Ectodermal cell (in vitro differentiated cells): ENCODE measurements at regions not wholly inside any gene's neighbourhood (a gene's known extent, or its start where the extent isn't known, plus 50 kb on each side); places are given as distances from the start of the nearest gene placed in this dataset.

Experiments used
- H3K27ac ChIP-seq: 2 replicates; pipeline ENCODE4 v1.7.0; 2013; ENCODE audit warnings: mild to moderate bottlenecking, low read depth, low read length; ENCODE audit not compliant: insufficient read depth, poor library complexity, severe bottlenecking
- H3K27me3 ChIP-seq: 2 replicates; pipeline ENCODE4 v1.7.0; 2013; ENCODE audit warnings: mild to moderate bottlenecking, low read length; ENCODE audit not compliant: insufficient read depth, control insufficient read depth, poor library complexity, severe bottlenecking
- H3K36me3 ChIP-seq: one replicate; pipeline ENCODE4 v1.7.0; 2013; ENCODE audit warnings: low read length; ENCODE audit not compliant: control insufficient read depth, insufficient read depth
- H3K4me1 ChIP-seq: one replicate; pipeline ENCODE4 v1.7.0; 2013; ENCODE audit warnings: low read length; ENCODE audit not compliant: control insufficient read depth, insufficient read depth
- H3K4me3 ChIP-seq: 2 replicates; pipeline ENCODE4 v1.7.0; 2013; ENCODE audit warnings: low read depth, low read length, control low read depth; ENCODE audit not compliant: insufficient read depth
- H3K9me3 ChIP-seq: 2 replicates; pipeline ENCODE4 v1.7.0; 2013; ENCODE audit warnings: mild to moderate bottlenecking, low read length, moderate library complexity; ENCODE audit not compliant: control insufficient read depth
- WGBS, 2 experiments: methylation state at CpG; one replicate each; pipeline ENCODE4 v1.1.7; 2013; ENCODE audit warnings: missing lambda C conversion rate in 2 of 2; 5-methylcytosine and 5-hydroxymethylcytosine counted together

DNA sequence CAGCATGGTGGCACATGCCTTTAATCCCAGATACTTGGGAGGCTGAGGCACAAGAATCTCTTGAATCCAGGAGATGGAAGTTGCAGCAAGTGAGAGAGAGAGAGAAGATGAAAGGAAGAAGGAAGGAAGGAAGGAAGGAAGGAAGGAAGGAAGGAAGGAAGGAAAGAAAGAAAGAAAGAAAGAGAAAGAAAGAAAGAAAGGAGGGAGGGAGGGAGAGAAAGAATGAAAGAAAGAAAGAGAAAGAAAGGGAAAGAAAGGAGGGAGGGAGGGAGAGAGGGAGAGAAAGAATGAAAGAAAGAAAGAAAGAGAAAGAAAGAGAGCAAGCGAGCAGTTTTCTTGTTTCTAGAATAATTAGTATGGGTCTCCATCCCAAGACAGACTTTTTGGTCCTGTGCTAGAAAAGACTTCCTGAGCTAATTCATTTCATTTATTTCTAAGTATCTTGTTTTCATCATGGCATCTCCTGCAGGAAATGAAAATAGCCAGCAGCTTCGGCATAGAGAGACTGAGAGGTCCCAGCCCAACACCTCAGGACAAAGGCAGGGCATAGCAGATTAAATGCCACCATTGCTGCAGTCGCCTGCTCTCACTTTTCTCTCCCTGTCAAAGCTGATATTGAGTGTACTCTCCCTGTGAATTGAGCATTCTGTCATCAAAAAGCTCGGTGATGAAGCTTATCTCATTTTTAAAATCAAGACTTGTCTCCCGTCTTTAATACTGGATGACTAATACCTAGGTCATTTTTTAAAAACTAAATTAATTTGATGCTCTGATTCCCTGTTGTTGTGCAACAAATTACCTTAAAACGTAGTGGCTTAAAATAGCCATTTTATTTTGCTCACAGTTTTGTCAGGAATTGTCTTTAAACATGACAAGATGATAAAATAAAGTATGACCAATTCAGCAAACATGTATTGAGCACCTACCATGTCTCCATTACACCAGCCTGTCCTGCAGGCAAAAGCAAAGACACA lies 91.8 kb upstream of the ADRA1B start:
- 86 to 91% methylated on average over 5 to 6 of the region's 6 CpGs for WGBS, 2 experiments
- no peaks in the 10 kb centered on the region for H3K36me3 ChIP-seq
- H3K4me3 ChIP-seq: no peak overlapping the region
- H3K27ac ChIP-seq: no peak overlapping the region
- H3K27me3 ChIP-seq: no peaks in the 10 kb centered on the region
- no peaks in the 10 kb centered on the region for H3K9me3 ChIP-seq
- no peaks in the 10 kb centered on the region for H3K4me1 ChIP-seq

DNA sequence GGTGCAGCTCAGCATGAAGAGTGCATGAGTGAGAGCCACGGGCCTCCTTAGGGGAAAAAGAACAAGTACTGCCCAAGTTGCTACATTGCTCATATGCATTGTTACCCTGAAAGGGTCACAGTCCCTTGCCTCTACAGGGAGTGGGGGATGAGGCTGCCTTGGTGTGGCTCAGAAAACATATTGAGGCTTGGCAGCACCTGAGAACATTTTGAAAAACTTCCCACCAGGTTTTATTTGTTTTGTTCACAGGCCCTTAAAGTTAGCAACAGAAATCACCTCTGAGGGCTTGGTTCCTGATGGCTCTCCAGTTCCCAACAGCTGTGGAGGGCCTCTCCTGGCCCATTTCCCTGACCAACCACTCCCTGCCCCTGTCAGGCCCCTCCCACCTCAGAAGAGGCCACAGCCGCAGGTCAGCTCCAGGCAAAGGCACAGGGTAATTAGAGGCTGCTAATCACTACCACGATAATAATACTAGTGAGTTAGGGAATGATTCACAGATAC lies 90.7 kb upstream of the ADRA1B start:
- Histone ChIP-seq H3K4me1 (no peaks in the 10 kb centered on the region), H3K36me3 (no peaks in the 10 kb centered on the region), H3K4me3 (no peak overlapping the region), H3K27ac (no peak overlapping the region), H3K9me3 (no peaks in the 10 kb centered on the region), H3K27me3 (no peaks in the 10 kb centered on the region)
- WGBS, 2 experiments: 66 to 72% methylated on average over 2 to 3 of the region's 3 CpGs

DNA sequence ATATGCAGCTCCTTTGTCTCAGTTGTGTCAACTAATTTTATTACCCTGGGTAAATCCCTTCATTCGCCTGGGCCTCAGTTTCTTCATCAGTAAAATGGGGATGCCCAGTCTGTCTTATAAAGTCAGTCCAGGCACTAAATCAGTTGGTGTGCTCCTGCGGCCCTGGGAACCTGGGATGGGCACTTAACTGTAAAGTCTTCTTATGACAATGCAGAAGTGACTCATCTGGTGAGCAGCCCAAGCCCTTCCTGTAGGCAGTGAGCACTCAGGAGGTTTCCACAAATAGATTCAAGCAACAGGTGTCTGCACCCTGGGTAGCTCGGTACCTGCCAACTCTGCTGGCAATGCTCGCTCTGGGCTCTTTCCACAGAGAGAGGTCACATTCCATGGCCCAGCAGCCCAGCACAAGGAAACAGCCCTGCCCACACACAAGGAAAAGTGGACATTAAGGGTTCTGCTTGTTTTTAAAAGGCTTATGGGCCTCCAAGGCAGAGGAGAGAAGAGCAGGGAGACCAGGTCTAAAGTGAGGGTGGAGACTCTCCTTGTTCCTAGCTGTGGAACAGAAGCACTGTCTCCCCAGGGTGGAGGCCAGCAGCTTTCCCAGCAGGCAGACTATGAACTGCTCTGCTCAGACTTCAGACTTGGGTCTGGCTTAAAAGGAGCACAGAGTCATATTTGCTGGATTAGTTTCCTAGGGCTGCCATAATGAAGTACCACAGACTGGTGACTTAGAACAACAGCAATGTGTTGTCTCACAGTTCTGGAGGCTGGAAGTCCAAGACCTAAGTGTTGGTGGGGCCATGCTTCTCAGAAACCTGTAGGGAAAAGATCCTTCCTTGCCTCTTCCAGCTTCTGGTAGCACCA lies 89.7 kb upstream of the ADRA1B start:
- no peak overlapping the region for H3K27ac ChIP-seq
- 87 to 93% methylated on average over 4 of the region's 4 CpGs for WGBS, 2 experiments
- no peaks in the 10 kb centered on the region for H3K9me3 ChIP-seq
- H3K4me3 ChIP-seq: no peak overlapping the region
- H3K4me1 ChIP-seq: no peaks in the 10 kb centered on the region
- no peaks in the 10 kb centered on the region for H3K27me3 ChIP-seq
- H3K36me3 ChIP-seq: no peaks in the 10 kb centered on the region

DNA sequence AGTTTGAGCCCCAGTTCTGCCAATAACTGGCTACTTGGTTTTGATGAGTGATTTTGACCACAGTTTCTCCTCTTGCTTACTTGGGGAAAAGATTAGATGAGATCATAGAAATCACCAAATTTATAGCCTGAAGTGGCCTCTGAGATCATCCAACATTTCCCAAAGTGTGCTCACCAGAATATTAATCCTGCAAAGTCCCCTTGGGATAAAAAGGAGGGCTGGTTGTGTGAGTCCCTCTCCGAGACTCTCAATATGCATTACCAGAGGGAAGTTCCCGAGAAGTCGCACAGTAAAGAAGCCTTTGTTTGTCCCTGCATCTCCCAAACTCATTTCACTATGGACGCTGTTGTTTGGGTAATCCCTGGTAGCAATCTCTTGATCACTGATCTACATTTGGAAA lies 88.4 kb upstream of the ADRA1B start:
- no peak overlapping the region for H3K27ac ChIP-seq
- no peaks in the 10 kb centered on the region for H3K9me3 ChIP-seq
- no peaks in the 10 kb centered on the region for H3K4me1 ChIP-seq
- WGBS, 2 experiments: 85 to 90% methylated on average over 4 of the region's 4 CpGs
- H3K4me3 ChIP-seq: no peak overlapping the region
- no peaks in the 10 kb centered on the region for H3K36me3 ChIP-seq
- H3K27me3 ChIP-seq: no peaks in the 10 kb centered on the region

DNA sequence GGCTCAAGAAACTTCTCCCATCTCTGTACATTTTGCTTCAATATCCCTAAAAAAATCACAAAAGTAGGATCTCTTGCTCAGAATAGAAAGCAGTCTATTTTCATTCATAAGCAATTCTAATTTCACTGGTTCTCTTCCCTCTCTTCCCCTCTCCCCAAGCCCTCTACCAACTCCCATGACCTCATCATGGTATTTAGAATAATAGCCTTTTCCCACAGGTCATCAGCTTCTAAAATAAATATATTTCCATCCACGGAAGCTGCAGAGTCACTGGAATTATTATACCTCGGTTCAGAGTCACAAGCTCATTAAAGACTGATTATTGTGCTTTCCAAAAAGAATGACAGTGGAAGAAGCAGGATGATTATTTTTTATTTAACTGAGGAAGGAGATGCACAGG lies 84.2 kb upstream of the ADRA1B start:
- Histone ChIP-seq H3K27me3 (no peaks in the 10 kb centered on the region), H3K4me3 (no peak overlapping the region), H3K36me3 (no peaks in the 10 kb centered on the region), H3K9me3 (no peaks in the 10 kb centered on the region), H3K27ac (no peak overlapping the region), H3K4me1 (no peaks in the 10 kb centered on the region)
- WGBS, 2 experiments: 84 to 92% methylated on average over 2 of the region's 2 CpGs

DNA sequence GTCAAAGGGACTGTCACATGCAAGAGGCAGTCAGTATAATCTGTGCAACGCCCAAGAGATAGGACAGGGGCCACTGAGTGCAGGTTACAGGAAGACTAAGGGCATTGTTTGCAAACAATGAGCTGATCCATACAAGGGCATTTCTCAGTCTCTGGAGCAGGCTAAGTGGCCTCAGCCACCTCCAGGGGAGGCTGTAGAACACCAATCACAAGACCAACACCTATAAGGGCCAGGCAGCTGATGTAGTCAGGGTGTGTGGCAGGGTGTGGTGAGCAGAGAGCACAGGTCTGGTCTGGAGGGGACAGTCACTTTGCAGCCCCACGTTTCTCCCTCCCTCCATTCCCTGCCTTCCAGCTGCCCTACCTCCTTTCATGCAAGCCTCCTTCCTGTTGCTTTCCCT lies 83.2 kb upstream of the ADRA1B start:
- Histone ChIP-seq H3K36me3 (no peaks in the 10 kb centered on the region), H3K27ac (no peak overlapping the region)

DNA sequence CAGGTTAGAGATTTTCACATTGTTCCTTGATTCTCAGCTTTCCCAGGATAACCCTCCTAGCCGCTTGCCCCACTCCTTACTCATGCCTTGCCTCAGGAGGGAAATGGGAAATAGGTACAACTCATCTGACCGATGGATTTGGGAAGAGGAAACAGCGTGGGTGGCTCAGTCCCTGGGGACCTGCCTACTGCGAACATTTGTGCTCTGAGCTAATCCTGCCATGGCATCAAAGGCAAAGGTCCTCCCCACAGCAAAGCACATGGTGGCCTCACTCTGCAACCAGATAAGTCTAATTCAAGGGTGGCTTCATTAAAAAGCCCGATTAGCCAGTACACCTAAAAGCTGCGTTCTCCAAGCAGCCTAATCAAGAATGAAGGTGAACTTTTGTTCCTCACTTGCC lies 82.4 kb upstream of the ADRA1B start:
- H3K4me3 ChIP-seq: no peak overlapping the region
- no peaks in the 10 kb centered on the region for H3K27me3 ChIP-seq
- H3K36me3 ChIP-seq: no peaks in the 10 kb centered on the region
- no peaks in the 10 kb centered on the region for H3K9me3 ChIP-seq
- H3K27ac ChIP-seq: no peak overlapping the region
- H3K4me1 ChIP-seq: no peaks in the 10 kb centered on the region
- WGBS, 2 experiments: 93 to 94% methylated on average over 6 of the region's 6 CpGs

More for the DNA sequence above, 83.2 kb upstream of the ADRA1B start:
- H3K4me1 ChIP-seq: no peaks in the 10 kb centered on the region
- WGBS, 2 experiments: 75 to 81% methylated on average over 2 of the region's 2 CpGs
- no peak overlapping the region for H3K4me3 ChIP-seq
- H3K9me3 ChIP-seq: no peaks in the 10 kb centered on the region
- H3K27me3 ChIP-seq: no peaks in the 10 kb centered on the region

DNA sequence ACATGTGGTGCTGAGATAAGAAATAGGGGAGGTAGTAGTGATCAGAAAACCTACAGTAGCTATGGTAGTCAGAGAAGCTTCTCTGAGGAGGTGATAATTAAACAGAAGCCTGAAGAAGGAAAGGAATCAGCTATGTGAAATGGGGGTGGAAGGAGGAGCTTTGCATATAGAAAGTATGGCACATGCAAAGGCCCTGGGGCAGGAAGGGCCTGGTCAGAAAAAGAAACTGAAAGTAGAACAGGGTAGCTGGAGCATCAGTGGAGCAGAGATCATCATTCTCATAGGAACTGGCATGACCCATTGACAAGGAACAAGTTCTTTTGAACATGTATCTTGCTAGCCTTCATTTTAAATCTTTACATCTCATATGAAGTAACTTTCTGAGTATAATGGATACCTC lies 80.7 kb upstream of the ADRA1B start:
- Histone ChIP-seq H3K27me3 (no peaks in the 10 kb centered on the region), H3K36me3 (no peaks in the 10 kb centered on the region), H3K9me3 (no peaks in the 10 kb centered on the region), H3K27ac (no peak overlapping the region), H3K4me1 (no peaks in the 10 kb centered on the region), H3K4me3 (no peak overlapping the region)

DNA sequence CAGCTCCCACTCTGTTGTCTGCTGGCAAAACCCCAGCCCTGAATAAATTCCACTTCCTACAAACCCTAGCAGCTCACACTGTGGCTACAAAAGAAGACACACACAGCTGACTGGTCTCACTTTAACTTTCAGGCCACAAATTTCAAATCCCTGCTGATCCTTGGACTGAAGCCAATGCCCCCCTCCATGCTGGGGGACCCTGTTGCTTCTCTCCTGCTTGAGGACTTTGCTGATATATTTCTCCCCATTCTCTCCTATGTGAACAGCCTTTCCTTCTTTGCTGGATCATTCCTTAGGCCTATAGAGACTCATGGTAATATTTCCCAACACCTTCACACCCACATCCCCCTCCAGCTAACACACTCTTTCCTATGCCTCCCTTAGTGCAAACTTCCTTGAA lies 79.6 kb upstream of the ADRA1B start:
- no peak overlapping the region for H3K4me3 ChIP-seq
- H3K27ac ChIP-seq: no peak overlapping the region
- H3K27me3 ChIP-seq: no peaks in the 10 kb centered on the region
- H3K4me1 ChIP-seq: no peaks in the 10 kb centered on the region
- no peaks in the 10 kb centered on the region for H3K9me3 ChIP-seq
- no peaks in the 10 kb centered on the region for H3K36me3 ChIP-seq

DNA sequence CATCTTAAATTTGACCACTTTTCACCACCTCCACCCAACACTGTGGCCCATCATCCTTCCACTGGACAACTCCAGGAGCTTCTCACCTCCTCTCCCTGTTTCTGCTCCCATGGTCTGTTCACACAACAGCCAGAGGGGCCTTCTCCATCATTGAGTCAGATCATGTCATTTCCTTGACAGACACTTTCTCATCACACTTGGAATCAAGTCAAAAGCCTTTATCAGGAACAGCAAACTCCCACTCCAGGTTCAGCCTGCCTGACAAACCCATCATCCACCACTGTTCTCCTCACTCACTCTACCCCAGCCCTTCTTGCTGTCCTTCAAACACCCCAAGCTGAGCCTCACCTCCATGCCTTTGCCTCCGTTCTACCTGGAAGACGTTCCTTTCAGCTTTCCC lies 78.4 kb upstream of the ADRA1B start:
- H3K4me1 ChIP-seq: no peaks in the 10 kb centered on the region
- 92 to 94% methylated on average over 2 of the region's 2 CpGs for WGBS, 2 experiments

More for the DNA sequence above, 78.4 kb upstream of the ADRA1B start:
- Histone ChIP-seq H3K36me3 (no peaks in the 10 kb centered on the region), H3K27me3 (no peaks in the 10 kb centered on the region), H3K9me3 (no peaks in the 10 kb centered on the region), H3K4me3 (no peak overlapping the region), H3K27ac (no peak overlapping the region)
